Skeletal muscle cell (primary cell): ENCODE measurements at regions not wholly inside any gene's neighbourhood (a gene's known extent, or its start where the extent isn't known, plus 50 kb on each side); places are given as distances from the start of the nearest gene placed in this dataset.
"Not testable (repeated sequence)": the region's sequence is repeated elsewhere in the genome, so short reads cannot be mapped to it uniquely, and the experiment has no call there.

Source experiments
- DNase-seq: peaks from one replicate; pipeline ENCODE4 v3.0.0-alpha.2; 2010; ENCODE audit warnings: low read depth
- H3K4me3 ChIP-seq: 2 replicates; pipeline ENCODE4 v1.5.1; 2011; ENCODE audit warnings: low read depth, mild to moderate bottlenecking, control low read depth, low read length, moderate library complexity

DNA sequence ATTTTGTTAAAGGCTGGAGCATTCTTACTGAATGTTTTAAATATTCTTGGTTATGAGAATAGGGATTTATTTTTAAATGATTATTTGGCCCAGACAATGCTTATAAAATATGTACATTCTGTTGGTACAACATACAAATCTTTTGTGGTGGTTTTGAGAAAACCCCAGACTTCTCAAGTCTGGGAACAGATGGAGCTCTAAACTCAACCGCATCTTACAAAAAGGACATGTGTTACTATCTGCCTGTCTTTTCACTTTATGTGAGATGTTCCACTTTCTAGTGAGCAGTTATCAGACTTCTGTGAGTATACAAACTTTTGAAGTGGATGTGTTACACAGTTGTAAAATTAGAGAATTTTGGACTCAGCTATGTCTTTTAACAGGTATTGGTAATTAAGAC, 135.5 kb upstream of the RBMS3 start:
- no peak for DNase-seq

DNA sequence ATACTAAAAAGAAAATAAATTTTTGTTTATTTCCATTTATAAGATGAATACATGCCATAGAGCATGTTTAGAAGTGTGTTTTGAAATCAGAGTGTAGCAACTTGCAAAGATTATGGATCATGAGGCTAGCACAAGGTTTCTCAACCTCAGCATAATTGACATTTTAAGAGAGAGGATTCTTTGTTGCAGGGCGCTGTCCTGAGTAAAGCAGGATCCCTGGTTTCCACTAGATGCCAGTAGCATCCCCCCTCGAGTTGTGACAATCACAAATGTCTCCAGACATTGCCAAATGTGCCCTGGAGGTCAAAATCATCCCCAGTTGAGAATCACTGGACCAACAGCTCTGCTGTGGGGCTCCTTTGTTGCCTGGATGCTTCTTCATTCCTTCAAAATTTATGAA, 128.5 kb upstream of the RBMS3 start:
- no peak overlapping the region for H3K4me3 ChIP-seq
- DNase-seq = no peak

More for the DNA sequence above, 135.5 kb upstream of the RBMS3 start:
- H3K4me3 ChIP-seq = no peak overlapping the region

DNA sequence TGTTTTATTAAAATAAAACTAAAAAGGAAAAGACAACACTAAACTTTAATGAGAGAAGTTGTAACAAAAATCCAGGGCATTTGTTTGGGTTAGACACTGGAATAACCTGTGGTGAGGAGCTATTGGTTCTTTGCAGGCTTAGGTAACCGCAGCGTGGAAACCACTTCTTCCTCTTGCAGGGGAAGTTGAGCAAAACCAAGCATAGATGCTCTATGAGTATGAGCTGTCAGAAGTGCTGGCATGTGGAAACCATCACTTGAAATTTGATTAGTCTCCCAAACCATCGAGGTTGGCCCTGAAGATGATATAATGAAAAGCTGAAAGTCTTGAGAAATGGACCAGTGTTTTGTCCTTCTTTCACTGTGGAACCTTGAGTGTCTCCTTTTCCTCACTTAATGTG, 127.1 kb upstream of the RBMS3 start:
- no peak overlapping the region for H3K4me3 ChIP-seq
- DNase-seq = no peak

DNA sequence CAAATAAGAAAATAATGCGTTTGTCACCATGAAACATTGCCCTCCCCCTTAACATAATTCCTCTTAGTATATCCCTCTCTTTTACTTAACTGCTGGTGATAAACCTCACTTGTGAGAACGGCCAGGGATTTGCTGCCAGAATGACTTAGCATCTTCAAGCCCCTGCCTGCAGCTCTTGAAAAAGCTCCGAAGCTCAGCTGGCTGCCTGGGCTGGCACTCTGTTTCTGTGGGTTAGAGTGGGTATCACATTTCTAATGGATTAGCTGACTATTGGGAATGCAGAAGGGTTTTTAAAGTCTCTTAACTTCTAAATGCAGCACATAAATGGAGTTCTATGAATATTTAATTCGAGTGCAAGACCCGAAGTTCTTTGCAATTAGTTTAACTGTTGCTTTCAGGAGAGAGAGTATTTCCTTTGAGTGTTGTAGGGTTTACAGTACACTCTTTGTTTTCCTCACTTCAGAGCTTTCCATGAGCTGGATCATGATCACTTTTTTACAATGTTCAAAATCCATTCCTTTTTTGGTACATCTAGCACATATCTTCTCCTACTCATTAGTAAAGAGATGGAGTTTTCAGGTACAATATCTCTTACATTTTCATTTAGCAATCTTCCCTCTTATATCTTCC, 124.7 kb upstream of the RBMS3 start:
- no peak for DNase-seq

DNA sequence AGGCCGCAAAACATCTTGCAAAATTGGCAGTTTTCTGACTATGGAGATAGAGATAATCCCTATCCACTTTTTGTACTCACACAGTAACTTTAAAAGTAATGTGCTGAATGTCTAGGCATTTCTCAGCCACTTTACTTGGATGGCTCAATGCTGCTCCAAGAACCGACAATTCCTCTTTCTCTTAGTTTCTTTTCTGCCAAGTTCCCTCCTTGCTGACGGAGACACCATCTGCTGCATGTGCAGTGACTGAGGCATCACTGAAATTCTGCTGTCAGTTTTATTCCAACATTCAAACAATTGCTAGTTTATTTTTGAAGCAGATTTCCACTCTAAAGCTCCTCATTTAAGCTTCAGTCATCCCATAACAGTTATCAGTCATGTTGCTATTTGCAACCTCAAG, 116.0 kb upstream of the RBMS3 start:
- no peak overlapping the region for H3K4me3 ChIP-seq
- no peak for DNase-seq

More for the DNA sequence above, 124.7 kb upstream of the RBMS3 start:
- H3K4me3 ChIP-seq = no peak overlapping the region

DNA sequence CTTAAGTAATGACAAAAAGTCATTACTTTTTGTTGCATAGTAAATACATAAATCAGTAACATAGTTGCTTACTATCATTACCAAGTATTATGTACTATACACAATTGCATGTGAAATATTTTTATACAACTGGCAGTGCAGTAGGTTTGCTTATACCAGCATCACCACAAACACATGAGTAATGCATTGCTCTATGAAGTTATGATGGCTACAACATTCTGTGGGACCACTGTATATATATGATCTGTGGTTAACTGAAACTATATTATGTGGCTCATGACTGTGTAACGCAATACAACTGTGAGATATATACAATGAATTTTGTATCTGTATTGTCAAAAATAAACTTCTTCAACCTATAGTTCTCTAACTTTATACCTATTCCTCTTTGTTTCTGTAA, 113.7 kb upstream of the RBMS3 start:
- DNase-seq = no peak
- H3K4me3 ChIP-seq = no peak overlapping the region

DNA sequence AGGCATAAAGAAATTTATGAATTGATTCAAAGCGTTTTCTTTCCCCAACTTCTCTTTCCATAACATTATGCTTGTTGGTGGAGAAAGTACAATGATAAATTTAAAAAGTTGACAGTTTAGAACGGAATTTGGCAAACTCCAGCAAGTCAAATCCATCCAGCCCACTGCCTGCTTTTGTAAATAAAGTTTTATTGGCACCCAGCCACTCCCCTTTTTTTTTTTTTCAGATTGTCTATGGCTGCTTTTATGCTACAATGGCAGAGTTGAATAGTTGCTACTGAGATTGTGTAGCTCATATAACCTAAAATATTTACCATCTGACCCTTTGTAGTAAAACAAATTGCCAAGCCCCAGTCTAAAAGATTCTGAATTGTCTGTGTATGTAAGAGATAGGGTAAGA, 112.8 kb upstream of the RBMS3 start:
- no peak overlapping the region for H3K4me3 ChIP-seq
- no peak for DNase-seq

DNA sequence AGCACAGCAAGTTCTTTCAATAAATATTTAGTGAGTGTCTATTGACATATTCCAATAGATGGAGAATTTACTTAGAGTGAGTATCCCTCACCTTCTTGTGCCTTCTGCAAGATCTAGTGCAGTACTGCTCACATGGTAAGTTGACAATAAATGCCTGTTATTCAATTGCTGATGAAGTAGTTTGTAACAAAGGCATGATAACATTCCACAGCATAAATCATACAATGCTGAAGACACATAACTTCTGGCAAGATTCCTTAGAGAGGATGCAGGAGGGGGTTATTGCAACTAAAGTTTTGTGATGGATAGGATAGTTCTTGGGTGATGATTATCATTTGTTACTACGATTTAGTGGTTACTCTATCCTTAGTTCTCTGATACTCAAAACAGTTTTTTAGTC, 112.2 kb upstream of the RBMS3 start:
- no peak for DNase-seq
- no peak overlapping the region for H3K4me3 ChIP-seq

DNA sequence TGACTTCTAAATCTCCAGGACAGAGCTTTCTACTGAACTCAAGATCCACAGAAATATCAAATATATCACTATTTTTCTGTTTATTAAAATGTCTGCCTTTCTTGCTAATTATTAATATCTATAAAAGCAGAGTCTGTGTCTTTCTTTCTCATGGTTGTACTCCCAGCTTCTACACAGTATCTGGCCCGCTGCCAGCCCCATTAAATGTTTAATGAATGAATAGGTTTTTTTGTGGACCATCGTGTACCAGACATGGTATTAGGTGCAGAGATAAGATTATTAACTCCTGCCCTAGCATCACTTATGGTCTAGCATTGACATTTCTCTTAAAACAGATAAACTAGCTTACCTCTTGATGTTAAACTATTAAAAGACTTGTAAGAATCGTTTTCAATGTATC, 111.4 kb upstream of the RBMS3 start:
- H3K4me3 ChIP-seq = no peak overlapping the region

DNA sequence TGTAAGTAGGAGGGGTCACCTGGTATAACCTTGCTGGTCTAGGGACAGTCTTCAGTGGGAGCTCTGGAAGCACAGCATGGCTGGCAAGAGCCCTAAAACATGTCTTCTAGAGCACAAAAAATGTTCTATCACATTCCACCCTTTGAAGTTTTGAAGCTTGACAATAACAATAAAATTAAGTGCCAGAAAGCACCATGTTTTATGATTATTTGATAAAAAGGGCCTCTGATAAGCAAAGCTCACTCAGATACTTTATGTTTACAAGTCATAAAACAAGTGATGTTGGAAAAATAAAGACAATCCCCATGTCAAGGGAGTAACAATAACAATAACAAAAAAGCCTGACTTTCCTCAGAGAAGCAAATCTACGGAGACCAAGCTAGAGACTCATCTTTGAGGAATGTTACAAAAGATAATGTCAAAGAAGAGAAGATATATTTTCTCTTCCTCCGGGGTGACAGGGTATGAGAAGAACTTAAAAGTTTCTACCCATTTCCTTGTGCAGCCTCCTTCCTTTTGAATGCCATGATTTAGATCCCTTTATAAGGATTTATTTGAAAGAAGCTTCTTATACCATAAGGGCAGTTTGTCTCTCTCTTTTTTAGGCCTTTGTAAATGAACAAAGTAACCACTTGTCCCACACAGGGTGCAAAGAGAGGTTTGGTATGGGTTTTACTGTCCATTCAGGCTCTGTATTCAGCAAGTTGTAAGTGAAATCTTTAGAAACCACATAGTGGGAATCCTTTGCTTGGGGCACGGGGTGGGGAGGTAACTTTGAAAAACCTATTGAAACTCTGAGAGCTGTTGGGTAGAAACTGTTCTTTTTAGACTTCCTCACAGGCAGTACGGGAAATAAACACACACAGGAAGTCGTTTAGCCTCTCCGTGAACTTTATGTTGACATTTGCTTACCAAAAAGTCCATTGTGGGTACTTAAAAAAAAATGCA, 109.6 kb upstream of the RBMS3 start:
- DNase-seq = no peak
- H3K4me3 ChIP-seq = no peak overlapping the region

More for the DNA sequence above, 111.4 kb upstream of the RBMS3 start:
- DNase-seq = no peak

DNA sequence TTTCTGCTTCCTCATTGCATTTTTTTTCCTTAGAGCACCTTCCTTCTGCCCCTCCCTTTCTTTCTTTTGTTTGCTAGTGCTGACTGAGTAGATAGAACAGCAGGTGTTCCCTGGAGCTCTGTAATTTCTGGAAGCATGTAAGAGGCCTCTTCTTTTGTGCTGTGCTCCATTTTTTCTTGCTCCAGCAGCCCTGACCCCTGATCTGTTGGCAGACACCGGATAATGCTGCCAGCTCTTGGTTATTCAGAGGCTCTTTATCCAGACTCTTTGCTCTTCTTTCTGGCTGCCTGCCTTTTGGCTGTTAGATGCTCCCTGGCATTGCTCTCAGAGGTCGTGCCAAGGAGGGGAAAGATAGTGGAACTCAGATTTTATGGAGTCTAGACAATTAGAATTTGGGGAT, 104.4 kb upstream of the RBMS3 start:
- no peak overlapping the region for H3K4me3 ChIP-seq
- no peak for DNase-seq

DNA sequence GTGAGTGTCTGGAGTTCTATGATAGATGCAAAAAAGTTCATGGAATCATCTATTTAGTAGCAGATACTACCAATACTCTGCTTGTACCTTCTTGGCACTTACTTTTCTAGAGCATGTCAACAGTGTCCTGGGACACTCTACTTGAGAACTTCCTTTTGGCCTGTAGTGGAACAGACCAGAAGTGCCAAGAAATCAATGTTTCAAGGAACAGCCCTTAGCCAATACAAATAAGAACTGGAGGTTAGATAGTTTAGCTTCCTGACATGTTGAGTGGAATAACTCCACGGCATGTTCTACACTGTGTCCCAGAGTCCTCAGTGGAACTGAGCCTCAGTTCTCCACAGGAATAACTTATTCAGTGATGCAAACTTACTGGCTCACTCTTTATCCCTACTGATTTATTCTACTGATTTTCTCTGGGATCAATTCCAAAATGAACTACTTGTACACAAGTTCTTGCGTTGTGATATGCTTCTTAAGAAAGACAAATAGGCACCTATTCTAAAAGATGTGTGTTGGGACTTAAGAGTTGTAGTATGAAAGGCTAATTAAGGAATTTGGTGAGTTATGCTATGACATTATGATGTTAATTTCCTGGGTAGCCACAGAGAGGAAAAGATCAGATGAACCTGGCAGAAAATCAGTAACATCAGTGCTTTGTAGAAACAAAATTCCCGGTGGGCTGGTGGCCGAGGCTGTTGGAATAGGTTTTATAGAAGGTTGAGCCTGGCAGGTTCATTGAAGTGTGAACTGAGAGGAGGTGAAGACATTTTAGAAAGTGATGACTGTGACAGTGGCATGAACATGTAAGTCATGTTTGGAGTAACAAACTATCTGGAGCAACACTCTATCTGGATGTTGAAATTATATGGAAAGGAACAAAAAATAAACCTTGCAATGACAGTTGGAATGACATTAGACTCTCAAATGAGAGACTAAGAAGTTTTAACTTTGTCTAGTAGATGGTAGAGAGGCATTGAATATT, 101.8 kb upstream of the RBMS3 start:
- no peak overlapping the region for H3K4me3 ChIP-seq
- DNase-seq = no peak

DNA sequence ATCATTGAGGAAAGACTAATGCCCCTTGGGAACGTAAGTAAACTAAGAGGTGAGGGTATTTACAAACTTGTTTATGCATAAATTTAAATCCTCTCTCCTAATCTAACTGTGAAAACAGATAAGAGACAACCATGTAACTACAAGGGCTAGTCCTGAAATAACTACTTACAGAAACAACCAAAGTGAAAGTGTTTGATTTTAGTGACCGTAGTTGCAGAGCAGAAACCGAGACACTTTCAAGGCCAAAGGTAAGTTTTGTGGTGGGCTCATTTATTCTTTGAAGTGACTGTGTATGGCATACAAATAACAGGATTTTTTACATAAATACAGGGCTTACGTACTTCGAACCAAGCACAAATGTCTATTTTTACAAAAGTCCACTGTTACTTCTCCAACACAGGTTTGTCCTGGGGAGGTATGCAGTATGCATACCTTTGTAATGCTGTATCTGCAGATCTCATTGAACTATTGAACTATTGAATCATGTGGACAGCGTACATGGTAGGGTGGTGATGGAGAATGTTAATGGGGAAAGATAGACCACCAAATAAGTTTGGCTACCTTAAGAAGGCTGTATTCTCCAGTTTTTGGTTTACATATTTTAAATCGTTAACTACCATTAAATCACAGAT, 99.6 kb upstream of the RBMS3 start:
- H3K4me3 ChIP-seq = no peak overlapping the region
- no peak for DNase-seq

DNA sequence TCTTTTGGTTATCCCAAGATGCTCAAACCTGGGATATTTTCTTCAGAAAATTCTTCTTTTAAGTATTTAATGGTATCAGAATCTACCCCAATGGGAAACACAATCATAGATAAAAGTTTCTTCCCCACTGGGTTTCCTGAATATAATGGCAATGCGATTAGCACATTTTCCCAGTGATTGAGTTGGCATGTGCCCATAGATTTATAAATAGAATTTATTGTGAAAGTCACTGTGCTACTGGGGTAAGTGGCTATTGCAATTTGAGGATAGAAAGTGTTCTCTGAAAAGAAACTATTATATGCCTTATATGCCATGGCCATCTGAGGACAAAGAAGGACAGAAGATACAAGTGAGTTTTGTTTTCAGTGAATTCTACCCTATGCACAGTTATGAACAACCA, 99.0 kb upstream of the RBMS3 start:
- no peak for DNase-seq
- no peak overlapping the region for H3K4me3 ChIP-seq

DNA sequence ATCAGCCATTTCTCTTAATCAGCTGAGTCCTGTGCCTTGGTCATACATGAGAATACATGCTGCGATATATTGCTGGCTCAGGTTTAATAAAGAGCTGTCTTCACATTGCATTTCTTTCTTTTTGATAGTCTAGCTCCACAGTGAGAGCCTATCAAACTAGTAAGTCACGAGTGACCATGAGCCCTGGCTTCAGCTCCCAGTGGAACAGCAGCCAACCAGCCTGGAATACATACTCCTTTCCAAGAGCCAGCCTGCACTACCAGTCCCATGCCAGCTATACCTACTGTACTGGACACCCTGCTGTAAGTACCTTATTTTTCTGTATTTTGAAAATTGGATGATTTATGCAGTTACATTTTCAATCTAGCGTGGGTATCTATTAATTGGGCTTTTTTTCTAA, 98.0 kb upstream of the RBMS3 start:
- not testable (repeated sequence) for H3K4me3 ChIP-seq, DNase-seq

DNA sequence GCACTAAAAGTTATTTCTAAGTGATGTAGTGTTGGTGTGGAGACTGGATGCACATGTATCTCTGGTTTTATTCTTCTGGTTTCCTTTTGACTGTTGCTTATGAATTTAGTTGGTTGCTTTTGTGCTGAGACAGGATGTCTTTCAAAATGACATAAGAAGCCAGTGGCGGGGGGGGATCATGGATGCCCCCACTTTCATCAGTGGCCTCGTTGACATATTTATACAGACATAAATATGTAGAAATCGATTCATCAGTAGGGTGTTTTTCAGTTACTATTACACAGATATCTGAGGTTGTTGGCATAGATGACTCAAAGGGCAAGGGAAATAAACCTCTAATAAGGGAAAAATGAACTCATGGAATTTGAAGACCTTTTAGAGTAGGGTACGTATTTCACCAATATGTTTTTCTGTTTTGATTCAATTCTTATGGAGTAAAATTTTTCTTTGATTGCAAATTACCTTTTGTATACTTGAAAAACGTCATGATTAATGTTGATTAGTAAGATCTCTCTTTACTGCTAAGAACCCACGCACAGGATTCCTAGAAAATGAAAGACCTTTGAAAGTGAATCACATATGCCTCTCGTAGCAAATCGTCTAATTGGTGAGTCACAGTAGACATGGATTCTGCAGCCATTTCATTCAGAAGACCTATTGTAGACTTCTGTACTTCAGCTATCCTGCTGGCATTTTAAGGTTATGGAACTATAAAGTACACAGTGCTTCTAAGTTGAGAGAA, 97.4 kb upstream of the RBMS3 start:
- H3K4me3 ChIP-seq = no peak overlapping the region
- DNase-seq = peak; percentile 69

DNA sequence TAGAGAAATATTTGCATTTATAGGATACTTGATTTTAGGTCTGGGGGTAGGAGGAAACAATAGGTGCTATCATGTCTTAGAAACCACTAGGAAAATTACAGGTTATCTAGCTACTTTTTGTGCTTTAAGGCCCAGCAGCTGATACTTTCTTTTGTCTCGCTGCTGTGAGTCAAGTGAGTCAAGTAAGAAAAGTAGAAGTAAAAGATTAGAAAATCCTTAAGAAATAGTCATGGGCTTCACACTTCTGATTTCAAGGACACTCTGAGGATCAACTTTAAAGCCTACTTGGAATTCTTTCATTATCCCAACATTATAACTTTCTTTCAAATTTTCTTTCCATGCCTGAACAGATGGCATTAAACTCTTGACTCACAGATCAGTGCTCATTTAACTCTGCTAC, 95.2 kb upstream of the RBMS3 start:
- no peak overlapping the region for H3K4me3 ChIP-seq
- DNase-seq = no peak

DNA sequence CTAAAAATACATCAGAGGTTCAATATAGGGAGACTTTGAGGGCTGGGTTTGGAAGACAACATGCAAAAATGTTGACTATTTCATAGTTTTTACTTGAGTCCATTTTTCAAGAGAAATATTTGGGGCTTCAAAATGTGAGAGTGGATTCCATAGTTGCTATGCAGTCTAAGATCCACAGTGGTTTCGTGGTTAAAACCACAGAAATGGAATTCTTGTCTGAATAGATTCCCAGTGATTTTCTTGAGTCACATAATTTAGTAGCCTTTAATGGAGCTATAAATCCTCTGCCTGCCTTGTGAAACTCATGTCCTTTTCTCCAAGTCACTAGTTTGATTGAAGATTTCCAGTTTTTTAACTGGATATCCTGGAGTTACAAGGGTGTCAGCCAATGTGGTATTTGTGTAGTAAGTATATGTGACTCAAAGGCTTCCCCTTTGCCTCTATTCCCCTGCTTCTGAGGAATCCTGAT, 94.7 kb upstream of the RBMS3 start:
- DNase-seq = peak; percentile 91
- H3K4me3 ChIP-seq = no peak overlapping the region
